ENCODE measurements at regions not wholly inside any gene's neighbourhood (a gene's known extent, or its start where the extent isn't known, plus 50 kb on each side); places are given as distances from the start of the nearest gene placed in this dataset.

- DNase-seq (no peak), ATAC-seq (no peak)
- Histone ChIP-seq H3K36me3 (ENCODE audit: insufficient read depth in 1 of 2, low read depth in 1 of 2) (no peaks in the 10 kb centered on the region), H3K4me3 (no peak overlapping the region), H3K27ac (no peak overlapping the region), H3K27me3 (ENCODE audit: insufficient read depth in 3 of 3, low read length in 2 of 3) (peaks cover 0 to 57% (median 16%) of the 10 kb centered on the region in 3 donors), H3K4me1 (no peaks in the 10 kb centered on the region), H3K9me3 (no peaks in the 10 kb centered on the region)
- no peak for TF ChIP-seq CTCF (IDR thresholded peaks at IDR 0.05)
- intact Hi-C loops (cut with DNase I): no loop called here
- 81 to 84% (median 82%) methylated on average over 21 of the region's 21 CpGs for WGBS, 3 donors
Observed at GRCh38 chr1:2923351-2923750, 97.9 kb upstream of the ACTRT2 start.

DNA sequence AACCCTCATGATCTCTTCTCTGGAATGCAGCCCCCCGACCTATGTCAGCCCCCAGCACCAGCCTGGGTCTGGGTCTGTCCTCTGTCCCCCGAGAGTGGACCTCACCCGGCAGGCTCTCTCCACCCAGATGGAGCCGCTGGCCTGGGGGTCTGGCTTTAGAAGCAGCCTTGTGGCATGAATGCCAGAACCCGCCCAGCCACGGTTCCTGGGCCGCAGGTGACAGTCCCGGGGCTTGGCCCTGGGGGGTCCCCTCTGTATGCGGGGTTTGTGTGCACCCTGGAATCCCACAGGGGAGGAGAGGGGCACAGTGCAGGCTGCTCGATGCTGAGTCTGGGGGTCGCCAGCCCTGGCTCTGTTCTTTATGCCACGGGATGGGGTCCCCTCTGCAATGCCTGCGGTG is 96.0 kb upstream of the ACTRT2 start:
- intact Hi-C loops (cut with DNase I): no loop called here
- Histone ChIP-seq H3K36me3 (ENCODE audit: insufficient read depth in 1 of 2, low read depth in 1 of 2) (no peaks in the 10 kb centered on the region), H3K9me3 (no peaks in the 10 kb centered on the region), H3K4me1 (no peaks in the 10 kb centered on the region), H3K27ac (no peak overlapping the region), H3K4me3 (no peak overlapping the region), H3K27me3 (ENCODE audit: insufficient read depth in 3 of 3, low read length in 2 of 3) (peaks cover 0 to 55% (median 18%) of the 10 kb centered on the region in 3 donors)
- TF ChIP-seq CTCF (IDR thresholded peaks at IDR 0.05): no peak
- ATAC-seq: no peak
- DNase-seq: no peak
- 82 to 91% (median 86%) methylated on average over 13 of the region's 13 CpGs for WGBS, 3 donors

GRCh38 chr1:2925918-2926317 is 95.3 kb upstream of the ACTRT2 start:
- no peak for DNase-seq
- intact Hi-C loops (cut with DNase I): no loop called here
- 19 to 21% (median 21%) methylated on average over 10 of the region's 10 CpGs for WGBS, 3 donors
- no peak overlapping the region for H3K4me3 ChIP-seq
- ATAC-seq: no peak
- H3K27ac ChIP-seq: no peak overlapping the region
- H3K4me1 ChIP-seq: no peaks in the 10 kb centered on the region
- no peaks in the 10 kb centered on the region for H3K9me3 ChIP-seq
- H3K27me3 ChIP-seq (ENCODE audit: insufficient read depth in 3 of 3, low read length in 2 of 3): peaks cover 0 to 51% (median 16%) of the 10 kb centered on the region in 3 donors
- H3K36me3 ChIP-seq (ENCODE audit: insufficient read depth in 1 of 2, low read depth in 1 of 2): no peaks in the 10 kb centered on the region
- no peak for TF ChIP-seq CTCF (IDR thresholded peaks at IDR 0.05)

DNA sequence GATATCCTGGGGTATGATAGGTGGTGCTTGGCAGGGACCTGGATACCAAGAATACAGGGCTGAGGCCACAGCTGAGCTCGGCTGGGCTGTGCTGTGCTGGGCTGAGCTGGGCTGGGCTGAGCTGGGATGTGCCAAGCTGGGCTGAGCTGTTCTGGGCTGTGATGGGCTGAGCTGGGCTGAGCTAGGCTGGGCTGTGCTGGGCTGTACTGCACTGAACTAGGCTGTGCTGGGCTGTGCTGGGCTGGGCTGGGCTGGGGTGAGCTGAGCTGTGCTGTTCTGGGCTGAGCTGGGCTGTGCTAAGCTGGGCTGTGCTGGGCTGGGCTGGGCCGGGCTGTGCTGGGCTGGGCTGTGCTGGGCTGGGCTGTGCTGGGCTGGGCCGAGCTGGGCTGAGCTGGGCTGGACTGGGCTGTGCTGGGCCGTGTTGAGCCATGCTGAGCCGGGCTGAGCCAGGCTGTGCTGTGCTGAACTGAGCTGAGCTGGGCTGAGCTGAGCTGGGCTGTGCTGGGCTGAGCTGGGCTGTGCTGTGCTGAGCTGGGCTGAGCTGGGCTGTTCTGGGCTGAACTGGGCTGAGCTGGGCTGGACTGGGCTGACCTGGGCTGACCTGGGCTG is 94.7 kb upstream of the ACTRT2 start:
- no peaks in the 10 kb centered on the region for H3K36me3 ChIP-seq (ENCODE audit: insufficient read depth in 1 of 2, low read depth in 1 of 2)
- ATAC-seq: peak in 1 of 4 donors; percentile 27
- H3K27ac ChIP-seq: no peak overlapping the region
- no peaks in the 10 kb centered on the region for H3K9me3 ChIP-seq
- no peak for TF ChIP-seq CTCF (IDR thresholded peaks at IDR 0.05)
- 61 to 74% (median 69%) methylated on average over 5 of the region's 5 CpGs for WGBS, 3 donors
- H3K4me3 ChIP-seq: no peak overlapping the region
- intact Hi-C loops (cut with DNase I): no loop called here
- DNase-seq: no peak
- H3K4me1 ChIP-seq: no peaks in the 10 kb centered on the region
- peaks cover 0 to 50% (median 15%) of the 10 kb centered on the region in 3 donors for H3K27me3 ChIP-seq (ENCODE audit: insufficient read depth in 3 of 3, low read length in 2 of 3)
